A549 (cell line): ENCODE measurements at regions not wholly inside any gene's neighbourhood (a gene's known extent, or its start where the extent isn't known, plus 50 kb on each side); places are given as distances from the start of the nearest gene placed in this dataset.

Experiments used
- CTCF ChIP-seq: fragments of >200 bp; sonication (Bioruptor Twin); formaldehyde crosslinking; IDR thresholded peaks from 3 replicates; pipeline ENCODE4 v1.5.1; 2016
- POLR2A ChIP-seq: IDR thresholded peaks from 2 replicates; pipeline ENCODE4 v1.6.1; 2012; ENCODE audit warnings: mild to moderate bottlenecking, low read length
- TFCP2L1 ChIP-seq: fragments of 250-450 bp; sonication (Bioruptor Pico); IDR thresholded peaks from 2 replicates; pipeline ENCODE4 v1.5.0; 2021; ENCODE audit warnings: mild to moderate bottlenecking

DNA sequence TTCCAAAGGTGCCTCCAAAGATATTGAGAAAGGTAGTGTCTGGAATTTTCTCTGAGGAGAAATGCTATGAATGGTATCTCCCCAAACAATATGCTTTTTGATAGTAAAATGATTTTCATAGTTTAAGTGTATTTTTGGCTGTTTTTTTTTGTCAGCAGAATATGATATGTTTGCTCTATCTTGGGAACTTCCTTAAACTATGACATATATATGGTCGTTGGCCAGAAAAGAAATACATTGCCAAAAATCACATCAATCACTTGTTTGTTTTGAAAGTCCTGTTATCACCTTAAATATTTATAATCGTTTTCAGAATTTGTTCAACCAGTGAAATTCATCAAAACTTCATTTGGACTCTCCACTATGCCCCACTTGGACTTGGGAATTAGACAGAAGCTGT, 816.9 kb downstream of the CDH11 start:
- TF ChIP-seq POLR2A = no peak
- no peak for TF ChIP-seq CTCF
- TF ChIP-seq TFCP2L1 (CRISPR knock-in tag) = no peak
